Endothelial cell of umbilical vein (primary cell): ENCODE measurements at regions not wholly inside any gene's neighbourhood (a gene's known extent, or its start where the extent isn't known, plus 50 kb on each side); places are given as distances from the start of the nearest gene placed in this dataset.

Experiments used
- BruUV-seq: library from RNA; stranded (reverse); fragments of 400-500 nt; replicated peaks from 2 replicates; lab custom pipeline; 2021; lab: Mats Ljungman, UMichigan
- CTCF ChIA-PET: fragments of 300-600, 350-600 bp; sonication (Branson Sonifier 250); formaldehyde crosslinking; loops from one replicate; lab custom pipeline; 2021; ENCODE audit warnings: antibody characterized with exemption, inconsistent platforms; lab: Charles Lee
- POLR2A ChIA-PET: fragments of 300-600, 350-600 bp; sonication (Branson Sonifier 250); formaldehyde crosslinking; loops from one replicate; lab custom pipeline; 2021; ENCODE audit warnings: antibody characterized with exemption, inconsistent platforms; lab: Charles Lee
- DNase-seq: peaks from one replicate; pipeline ENCODE4 v3.0.0-alpha.2; 2011; ENCODE audit warnings: low read depth, low spot score
- FAIRE-seq: peaks from 2 replicates; lab custom pipeline; 2011; peaks lifted over from hg19 to GRCh38; lab: Jason Lieb, UNC
- H2AFZ ChIP-seq: 2 replicates; pipeline ENCODE4 v1.6.0; 2012; ENCODE audit warnings: low read depth, low read length, control low read depth, inconsistent platforms
- H3K27ac ChIP-seq: 2 replicates; pipeline ENCODE4 v1.5.1; 2011; ENCODE audit warnings: low read depth, mild to moderate bottlenecking, control low read depth, low read length, moderate library complexity; ENCODE audit not compliant: insufficient read depth
- H3K27me3 ChIP-seq, 2 experiments: 2 replicates each; pipeline versions ENCODE4 v1.6.0 to v1.6.1; 2011; ENCODE audit warnings: low read length in 2 of 2, mixed read lengths in 1 of 2; ENCODE audit not compliant: control insufficient read depth in 2 of 2, insufficient read depth in 2 of 2
- H3K36me3 ChIP-seq, 2 experiments: 2 replicates in 1 of 2; 3 replicates in 1 of 2; pipeline ENCODE4 v1.5.1; 2011; ENCODE audit warnings: low read length in 2 of 2, mild to moderate bottlenecking in 1 of 2, moderate library complexity in 1 of 2; ENCODE audit not compliant: control insufficient read depth in 2 of 2, insufficient read depth in 2 of 2; ENCODE audit errors: extremely low read depth in 1 of 2
- H3K4me1 ChIP-seq: 3 replicates; pipeline ENCODE4 v1.5.1; 2011; ENCODE audit warnings: mild to moderate bottlenecking, low read length; ENCODE audit not compliant: control insufficient read depth, insufficient read depth; ENCODE audit errors: extremely low read depth
- H3K4me2 ChIP-seq: 2 replicates; pipeline ENCODE4 v1.6.1; 2011; ENCODE audit warnings: low read length, control low read depth, mixed read lengths; ENCODE audit not compliant: insufficient read depth
- H3K4me3 ChIP-seq, 3 experiments: fragments of 200-600 bp in 1 of 3; sonication (generic), shearing (Covaris generic) in 1 of 3; replicated peaks in 1 of 3; 2 replicates each; pipeline ENCODE4 v1.5.1; 2011 to 2016; ENCODE audit warnings: control low read depth in 3 of 3, low read length in 3 of 3, mild to moderate bottlenecking in 2 of 3, inconsistent platforms in 1 of 3, low read depth in 1 of 3, moderate library complexity in 1 of 3; ENCODE audit not compliant: insufficient read depth in 1 of 3
- H3K79me2 ChIP-seq: 2 replicates; pipeline ENCODE4 v1.6.0; 2012; ENCODE audit warnings: low read length, inconsistent platforms; ENCODE audit not compliant: control insufficient read depth, insufficient read depth
- H3K9ac ChIP-seq: replicated peaks from 2 replicates; pipeline ENCODE3; 2011; ENCODE audit warnings: low read length, control low read depth; ENCODE audit not compliant: insufficient read depth; ENCODE audit errors: extremely low read depth
- H3K9me1 ChIP-seq: replicated peaks from 3 replicates; pipeline ENCODE4 v1.6.0; 2011; ENCODE audit warnings: mild to moderate bottlenecking, low read length; ENCODE audit not compliant: control insufficient read depth, insufficient read depth; ENCODE audit errors: extremely low read depth
- H3K9me3 ChIP-seq: replicated peaks from 2 replicates; pipeline ENCODE4 v1.5.1; 2012; ENCODE audit warnings: low read length, inconsistent platforms; ENCODE audit not compliant: control insufficient read depth, insufficient read depth
- H4K20me1 ChIP-seq: replicated peaks from 2 replicates; pipeline ENCODE3; 2011; ENCODE audit warnings: mild to moderate bottlenecking, low read length; ENCODE audit not compliant: control insufficient read depth, insufficient read depth; ENCODE audit errors: extremely low read depth
- EZH2 ChIP-seq: IDR thresholded peaks from 2 replicates; pipeline ENCODE4 v1.6.1; 2012; ENCODE audit warnings: borderline replicate concordance, low read depth, mild to moderate bottlenecking, moderate library complexity, low read length, inconsistent platforms; ENCODE audit not compliant: severe bottlenecking
- GATA2 ChIP-seq: IDR thresholded peaks from 2 replicates; pipeline ENCODE4 v1.7.0; 2011; ENCODE audit warnings: low read depth, mild to moderate bottlenecking, moderate library complexity, mixed read lengths, low read length; ENCODE audit not compliant: insufficient read length, insufficient read depth
- MYC ChIP-seq: IDR thresholded peaks from one replicate; pipeline ENCODE4 v1.6.1; 2011; ENCODE audit warnings: mild to moderate bottlenecking, low read depth, low read length
- POLR2A ChIP-seq: IDR thresholded peaks from 2 replicates; pipeline ENCODE4 v1.6.1; 2012; ENCODE audit warnings: low read depth, mild to moderate bottlenecking, control low read depth, low read length
- POLR2AphosphoS5 ChIP-seq: IDR thresholded peaks from 2 replicates; pipeline ENCODE4 v1.6.1; 2012; ENCODE audit warnings: low read depth, mild to moderate bottlenecking, control low read depth, low read length, moderate library complexity; ENCODE audit not compliant: insufficient read depth
- dilution Hi-C: fragments of 300-500 bp; cut with MboI; formaldehyde crosslinking; loops from one replicate; pipeline ENCODE4 v1.15.0; 2019; ENCODE audit warnings: low sequenced_read_pairs; ENCODE audit not compliant: extremely low pct_ligation_motif_present
- intact Hi-C: fragments of 100-400 bp; cut with micrococcal nuclease; formaldehyde crosslinking; loops from one replicate; pipeline ENCODE4 v1.10.0; 2022
- TF ChIP-seq, protein P1 (sequence below): IDR thresholded peaks from 2 replicates; pipeline ENCODE4 v1.6.1; 2011; ENCODE audit not compliant: insufficient read depth, insufficient read length
- TF ChIP-seq, protein P2 (sequence below), 2 donors: IDR thresholded peaks; 1 replicate in 1 of 2; 2 replicates in 1 of 2; pipeline ENCODE4 v1.5.1; 2011; ENCODE audit warnings: low read length in 2 of 2, mild to moderate bottlenecking in 2 of 2, moderate library complexity in 2 of 2, control low read depth in 1 of 2, inconsistent platforms in 1 of 2, low read depth in 1 of 2; ENCODE audit not compliant: insufficient read depth in 1 of 2; ENCODE audit errors: extremely low read depth in 1 of 2

DNA sequence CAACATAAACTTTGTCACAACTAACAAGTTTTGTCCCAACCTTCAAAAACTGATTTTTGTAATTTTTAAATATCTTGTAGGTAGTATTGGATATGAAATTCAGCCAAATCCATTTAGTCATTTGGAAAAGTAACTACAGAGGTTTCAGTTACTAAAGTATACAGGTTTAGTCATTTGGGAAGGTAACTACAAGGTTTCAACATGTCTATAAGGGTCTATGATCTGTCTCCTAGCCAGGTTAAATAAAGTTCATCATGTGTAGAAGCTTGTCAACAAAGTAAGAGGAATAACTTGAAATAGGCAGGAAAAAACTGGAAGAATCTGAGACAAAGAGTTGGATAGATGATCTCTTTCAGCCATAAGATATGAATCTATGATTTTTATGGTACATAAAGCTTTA, 229.8 kb downstream of the COL12A1 start:
- no peaks in the 10 kb centered on the region for H3K79me2 ChIP-seq
- H3K27me3 ChIP-seq: no peaks in the 10 kb centered on the region
- H3K4me1 ChIP-seq: peaks cover 11% of the 10 kb centered on the region
- H3K4me3 ChIP-seq: no peak overlapping the region
- intact Hi-C loops (loop anchor here (10.0 kb wide), 1 partner anchor 229 kb away; the partner anchor contains the start of gene COL12A1), dilution Hi-C loops (no loop called here)
- FAIRE-seq: no peak
- no peak for DNase-seq
- no peaks in the 10 kb centered on the region for H3K36me3 ChIP-seq
- POLR2A ChIA-PET: no interaction called here
- no peaks in the 10 kb centered on the region for H3K9me3 ChIP-seq
- CTCF ChIA-PET: interaction anchor here (1.6 kb wide), 1 partner anchor 228 kb away, joined by 4 read pairs; no protein-coding TSS in a partner anchor
- no peak overlapping the region for H2AFZ ChIP-seq
- H4K20me1 ChIP-seq: no peaks in the 10 kb centered on the region
- no peak overlapping the region for H3K4me2 ChIP-seq
- no peaks in the 10 kb centered on the region for H3K9me1 ChIP-seq
- no TSS peak for BruUV-seq
- H3K27ac ChIP-seq: no peak overlapping the region
- TF ChIP-seq GATA2 (no peak), EZH2 (no peak), MYC (no peak), POLR2AphosphoS5 (no peak)
- TF ChIP-seq, protein P1, sequence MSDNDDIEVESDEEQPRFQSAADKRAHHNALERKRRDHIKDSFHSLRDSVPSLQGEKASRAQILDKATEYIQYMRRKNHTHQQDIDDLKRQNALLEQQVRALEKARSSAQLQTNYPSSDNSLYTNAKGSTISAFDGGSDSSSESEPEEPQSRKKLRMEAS: no peak
- H3K9ac ChIP-seq: no peak overlapping the region

DNA sequence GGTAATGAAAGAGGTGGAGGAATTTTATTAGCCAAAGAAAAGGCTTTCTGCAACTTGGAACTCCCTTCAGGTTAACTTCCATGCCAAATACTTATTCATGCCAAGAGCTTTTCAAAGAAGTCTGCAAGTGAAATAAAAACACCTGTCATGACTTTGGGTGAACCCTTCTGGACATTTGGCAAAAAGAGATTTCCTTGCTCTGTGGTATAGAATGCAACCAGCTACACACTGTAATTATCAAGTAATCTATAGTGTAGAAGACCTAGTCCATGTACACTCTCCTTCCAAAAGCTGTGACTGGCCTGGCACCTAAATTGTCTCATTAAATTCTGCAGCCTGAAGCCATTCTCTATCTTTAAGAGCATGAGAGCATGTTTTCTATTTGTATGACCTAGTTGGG, 232.3 kb downstream of the COL12A1 start:
- peaks cover 24% of the 10 kb centered on the region for H3K4me1 ChIP-seq
- H3K79me2 ChIP-seq: no peaks in the 10 kb centered on the region
- FAIRE-seq (no peak), DNase-seq (no peak)
- H2AFZ ChIP-seq: no peak overlapping the region
- no peak for TF ChIP-seq MYC
- no peak for TF ChIP-seq POLR2A
- TF ChIP-seq, protein P2, sequence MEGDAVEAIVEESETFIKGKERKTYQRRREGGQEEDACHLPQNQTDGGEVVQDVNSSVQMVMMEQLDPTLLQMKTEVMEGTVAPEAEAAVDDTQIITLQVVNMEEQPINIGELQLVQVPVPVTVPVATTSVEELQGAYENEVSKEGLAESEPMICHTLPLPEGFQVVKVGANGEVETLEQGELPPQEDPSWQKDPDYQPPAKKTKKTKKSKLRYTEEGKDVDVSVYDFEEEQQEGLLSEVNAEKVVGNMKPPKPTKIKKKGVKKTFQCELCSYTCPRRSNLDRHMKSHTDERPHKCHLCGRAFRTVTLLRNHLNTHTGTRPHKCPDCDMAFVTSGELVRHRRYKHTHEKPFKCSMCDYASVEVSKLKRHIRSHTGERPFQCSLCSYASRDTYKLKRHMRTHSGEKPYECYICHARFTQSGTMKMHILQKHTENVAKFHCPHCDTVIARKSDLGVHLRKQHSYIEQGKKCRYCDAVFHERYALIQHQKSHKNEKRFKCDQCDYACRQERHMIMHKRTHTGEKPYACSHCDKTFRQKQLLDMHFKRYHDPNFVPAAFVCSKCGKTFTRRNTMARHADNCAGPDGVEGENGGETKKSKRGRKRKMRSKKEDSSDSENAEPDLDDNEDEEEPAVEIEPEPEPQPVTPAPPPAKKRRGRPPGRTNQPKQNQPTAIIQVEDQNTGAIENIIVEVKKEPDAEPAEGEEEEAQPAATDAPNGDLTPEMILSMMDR (IDR thresholded peaks at IDR 0.05; ENCODE audit: extremely low read depth in 1 of 2, insufficient read depth in 1 of 2, low read depth in 1 of 2, low read length in 2 of 2): no peak
- no peak for TF ChIP-seq EZH2
- no peaks in the 10 kb centered on the region for H3K9me3 ChIP-seq
- CTCF ChIA-PET: interaction anchor here (1.0 to 1.4 kb wide), 3 partner anchors 10 to 231 kb away, joined by 3 to 4 read pairs (median 3); no protein-coding TSS in a partner anchor
- H3K9ac ChIP-seq: no peak overlapping the region
- intact Hi-C loops: loop anchor here (5.0 to 10.0 kb wide), 2 partner anchors 231 to 836 kb away; partner anchors contain the start of gene COL12A1
- POLR2A ChIA-PET: no interaction called here
- no peaks in the 10 kb centered on the region for H3K36me3 ChIP-seq
- H4K20me1 ChIP-seq: no peaks in the 10 kb centered on the region
- H3K27me3 ChIP-seq: no peaks in the 10 kb centered on the region
- H3K4me2 ChIP-seq: no peak overlapping the region
- H3K9me1 ChIP-seq: no peaks in the 10 kb centered on the region
- H3K27ac ChIP-seq: no peak overlapping the region
- no peak overlapping the region for H3K4me3 ChIP-seq
- no TSS peak for BruUV-seq
- dilution Hi-C loops: no loop called here
